Neutrophil (primary cell): ENCODE measurements at regions not wholly inside any gene's neighbourhood (a gene's known extent, or its start where the extent isn't known, plus 50 kb on each side); places are given as distances from the start of the nearest gene placed in this dataset.
"Not testable (repeated sequence)": the region's sequence is repeated elsewhere in the genome, so short reads cannot be mapped to it uniquely, and the experiment has no call there.

Experiments used
- H3K27ac ChIP-seq: fragments of 200-600 bp; sonication (generic); 2 replicates; pipeline ENCODE4 v1.5.1; 2016; ENCODE audit warnings: mild to moderate bottlenecking, moderate library complexity
- H3K27me3 ChIP-seq: fragments of 200-600 bp; sonication (generic); 2 replicates; pipeline ENCODE4 v1.6.0; 2016; ENCODE audit warnings: mild to moderate bottlenecking
- H3K36me3 ChIP-seq: fragments of 200-600 bp; sonication (generic); 2 replicates; pipeline ENCODE4 v1.5.1; 2017
- H3K4me1 ChIP-seq, 2 experiments: fragments of 200-600 bp in 1 of 2; sonication (generic) in 1 of 2; 1 replicate in 1 of 2; 2 replicates in 1 of 2; pipeline versions ENCODE4 v1.5.1 to v1.6.1; 2013 to 2016; ENCODE audit warnings: low read depth in 1 of 2, low read length in 1 of 2, mild to moderate bottlenecking in 1 of 2, moderate library complexity in 1 of 2; ENCODE audit not compliant: control insufficient read depth in 1 of 2, insufficient read depth in 1 of 2
- H3K4me3 ChIP-seq, 2 experiments: fragments of 200-600 bp in 1 of 2; sonication (generic) in 1 of 2; 1 replicate in 1 of 2; 2 replicates in 1 of 2; pipeline ENCODE4 v1.5.1; 2013 to 2016; ENCODE audit warnings: low read depth in 1 of 2, low read length in 1 of 2, mild to moderate bottlenecking in 1 of 2, moderate library complexity in 1 of 2
- H3K9me3 ChIP-seq: fragments of 200-600 bp; sonication (generic); 2 replicates; pipeline ENCODE4 v1.5.1; 2016
- TF ChIP-seq, protein P1 (sequence below): fragments of 200-600 bp; sonication (generic); IDR thresholded peaks from 2 replicates; pipeline ENCODE4 v1.5.1; 2016; ENCODE audit warnings: antibody characterized with exemption

DNA sequence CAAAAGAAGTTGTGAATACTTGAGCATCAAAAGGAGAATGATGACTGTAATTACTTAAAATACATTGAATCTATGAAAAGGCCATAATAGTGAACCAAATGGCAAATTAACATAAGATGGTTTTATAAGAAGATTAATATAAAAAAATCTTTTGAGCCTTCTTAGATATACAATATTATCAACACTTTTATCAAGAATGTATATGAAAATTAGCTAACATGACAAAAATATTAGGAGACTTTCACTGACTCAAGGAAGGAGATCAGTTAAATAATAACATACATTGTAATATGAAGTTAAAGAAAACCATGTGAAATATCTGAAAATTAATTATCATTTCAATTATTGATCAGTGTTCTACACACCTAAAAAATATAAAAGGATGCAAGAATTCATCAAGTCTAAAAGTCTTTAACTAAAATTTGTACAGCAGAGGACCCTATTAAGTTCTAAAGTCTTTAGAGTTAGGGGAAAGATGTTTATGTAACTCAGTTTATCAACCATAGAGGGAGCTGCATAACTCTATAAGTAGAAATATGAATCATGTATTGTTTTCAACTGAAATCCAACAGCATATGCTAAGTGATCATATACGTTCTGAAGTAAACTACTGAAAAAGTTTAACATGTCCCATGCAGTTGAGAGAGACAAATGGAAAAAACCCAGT is 756.1 kb upstream of the MIR17HG start:
- no peaks in the 10 kb centered on the region for H3K36me3 ChIP-seq
- no peaks in the 10 kb centered on the region for H3K9me3 ChIP-seq
- H3K4me3 ChIP-seq, result no peak overlapping the region
- no peaks in the 10 kb centered on the region for H3K4me1 ChIP-seq
- no peak overlapping the region for H3K27ac ChIP-seq
- TF ChIP-seq, protein P1, sequence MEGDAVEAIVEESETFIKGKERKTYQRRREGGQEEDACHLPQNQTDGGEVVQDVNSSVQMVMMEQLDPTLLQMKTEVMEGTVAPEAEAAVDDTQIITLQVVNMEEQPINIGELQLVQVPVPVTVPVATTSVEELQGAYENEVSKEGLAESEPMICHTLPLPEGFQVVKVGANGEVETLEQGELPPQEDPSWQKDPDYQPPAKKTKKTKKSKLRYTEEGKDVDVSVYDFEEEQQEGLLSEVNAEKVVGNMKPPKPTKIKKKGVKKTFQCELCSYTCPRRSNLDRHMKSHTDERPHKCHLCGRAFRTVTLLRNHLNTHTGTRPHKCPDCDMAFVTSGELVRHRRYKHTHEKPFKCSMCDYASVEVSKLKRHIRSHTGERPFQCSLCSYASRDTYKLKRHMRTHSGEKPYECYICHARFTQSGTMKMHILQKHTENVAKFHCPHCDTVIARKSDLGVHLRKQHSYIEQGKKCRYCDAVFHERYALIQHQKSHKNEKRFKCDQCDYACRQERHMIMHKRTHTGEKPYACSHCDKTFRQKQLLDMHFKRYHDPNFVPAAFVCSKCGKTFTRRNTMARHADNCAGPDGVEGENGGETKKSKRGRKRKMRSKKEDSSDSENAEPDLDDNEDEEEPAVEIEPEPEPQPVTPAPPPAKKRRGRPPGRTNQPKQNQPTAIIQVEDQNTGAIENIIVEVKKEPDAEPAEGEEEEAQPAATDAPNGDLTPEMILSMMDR, result no peak
- H3K27me3 ChIP-seq, result no peaks in the 10 kb centered on the region

DNA sequence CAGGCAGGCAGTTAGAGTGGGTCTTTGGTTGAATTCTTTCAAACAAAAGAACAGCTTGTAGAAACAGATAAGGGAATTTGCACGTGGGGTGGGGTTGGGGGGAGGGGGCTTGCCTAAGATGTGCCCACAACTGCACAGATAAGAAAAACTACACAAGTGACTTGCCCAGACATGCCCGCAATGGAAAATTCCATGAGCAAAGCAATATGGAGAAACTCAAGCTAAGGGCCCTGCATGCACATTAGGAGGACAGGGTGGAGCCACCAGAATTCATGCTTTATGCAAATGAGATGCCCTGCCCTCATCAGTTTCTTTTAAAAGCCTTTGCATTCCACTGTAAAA is 755.6 kb upstream of the MIR17HG start:
- H3K4me3 ChIP-seq, result no peak overlapping the region

DNA sequence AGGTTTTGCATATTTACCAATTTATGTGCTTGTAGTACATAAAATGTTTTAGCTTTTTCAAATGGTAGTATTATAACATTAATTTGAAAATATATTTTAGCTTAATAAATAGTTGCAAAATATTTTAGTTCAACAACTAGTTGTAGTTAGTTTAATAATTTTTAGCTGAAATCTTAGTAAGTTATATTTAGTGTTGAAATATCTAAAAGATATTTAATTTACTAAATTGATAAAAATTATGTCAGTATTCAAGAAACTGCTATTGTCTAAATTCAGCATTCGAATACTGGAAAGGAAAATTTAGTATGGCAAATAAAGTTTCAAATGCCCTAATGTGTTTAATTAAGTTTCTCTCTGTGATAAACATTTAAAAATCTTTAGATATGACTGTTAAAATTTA is 754.5 kb upstream of the MIR17HG start:
- no peaks in the 10 kb centered on the region for H3K4me1 ChIP-seq
- H3K27me3 ChIP-seq, result no peaks in the 10 kb centered on the region
- H3K36me3 ChIP-seq, result no peaks in the 10 kb centered on the region
- no peak overlapping the region for H3K4me3 ChIP-seq
- H3K9me3 ChIP-seq, result no peaks in the 10 kb centered on the region
- TF ChIP-seq, protein P1, result no peak
- no peak overlapping the region for H3K27ac ChIP-seq

More for the DNA sequence above, 755.6 kb upstream of the MIR17HG start:
- Histone ChIP-seq H3K36me3 (no peaks in the 10 kb centered on the region), H3K9me3 (no peaks in the 10 kb centered on the region), H3K27me3 (no peaks in the 10 kb centered on the region), H3K27ac (no peak overlapping the region), H3K4me1 (no peaks in the 10 kb centered on the region)
- TF ChIP-seq, protein P1, result no peak

GRCh38 chr13:90594681-90595080 is 752.8 kb upstream of the MIR17HG start:
- H3K27me3 ChIP-seq, result no peaks in the 10 kb centered on the region
- no peak overlapping the region for H3K27ac ChIP-seq
- TF ChIP-seq, protein P1, result no peak
- H3K9me3 ChIP-seq, result no peaks in the 10 kb centered on the region
- H3K4me3 ChIP-seq, result no peak overlapping the region
- no peaks in the 10 kb centered on the region for H3K36me3 ChIP-seq
- no peaks in the 10 kb centered on the region for H3K4me1 ChIP-seq

DNA sequence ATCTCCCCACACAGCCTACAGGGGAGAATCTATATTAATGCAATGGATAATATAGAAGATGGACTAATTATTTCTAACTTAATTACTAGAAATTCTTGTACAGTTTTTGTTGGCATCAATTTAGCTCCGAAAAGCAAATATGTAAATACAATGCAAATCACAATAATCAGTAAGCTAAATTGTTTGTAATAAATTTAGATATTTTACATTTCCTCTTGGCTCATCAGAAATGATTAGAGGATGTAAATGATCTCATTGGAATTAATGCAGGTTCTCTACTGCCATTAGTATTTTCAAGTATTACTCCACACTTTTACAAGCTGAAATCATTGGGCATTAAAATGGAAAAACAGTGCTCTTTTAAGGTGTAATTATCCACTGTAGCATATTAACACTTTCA is 741.8 kb upstream of the MIR17HG start:
- Histone ChIP-seq H3K4me3 (no peak overlapping the region), H3K36me3 (no peaks in the 10 kb centered on the region), H3K27ac (no peak overlapping the region), H3K9me3 (no peaks in the 10 kb centered on the region), H3K27me3 (no peaks in the 10 kb centered on the region), H3K4me1 (no peaks in the 10 kb centered on the region)
- TF ChIP-seq, protein P1, result no peak

DNA sequence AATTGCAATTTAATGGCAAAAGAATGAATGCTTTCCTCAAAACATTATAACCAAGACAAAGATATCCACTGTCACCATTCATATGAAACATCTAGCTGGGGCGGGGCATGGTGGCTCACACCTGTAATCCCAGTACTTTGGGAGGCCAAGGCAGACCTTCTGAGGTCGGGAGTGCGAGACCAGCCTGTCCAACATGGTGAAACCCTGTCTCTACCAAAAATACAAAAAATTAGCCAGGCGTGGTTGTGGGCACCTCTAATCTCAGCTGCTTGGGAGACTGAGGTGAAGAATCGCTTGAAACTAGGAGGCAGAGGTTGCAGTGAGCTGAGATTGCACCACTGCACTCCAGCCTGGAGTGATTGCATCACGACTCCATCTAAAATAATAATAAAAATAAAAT is 740.6 kb upstream of the MIR17HG start:
- H3K4me3 ChIP-seq, H3K9me3 ChIP-seq, H3K36me3 ChIP-seq, H3K27me3 ChIP-seq, H3K27ac ChIP-seq, H3K4me1 ChIP-seq: not testable (repeated sequence)
